ENCODE measurements at regions not wholly inside any gene's neighbourhood (a gene's known extent, or its start where the extent isn't known, plus 50 kb on each side); places are given as distances from the start of the nearest gene placed in this dataset. TPM values are rescaled to one million over a fixed set of nuclear protein-coding genes. Genes with fewer than 3 reads are reported as not detected.

Small RNA genes in the stretch of these regions (small RNA-seq; reads per million reads assigned to genes)
- gene RF00019, result not detected

Data from skeletal muscle satellite cell (primary cell).